GM12875 (cell line): ENCODE measurements at regions not wholly inside any gene's neighbourhood (a gene's known extent, or its start where the extent isn't known, plus 50 kb on each side); places are given as distances from the start of the nearest gene placed in this dataset.

Experiments
- H3K4me3 ChIP-seq: one replicate; pipeline ENCODE4 v1.5.1; 2011; ENCODE audit warnings: low read depth, low read length, control low read depth
- TF ChIP-seq, protein P1 (sequence below): IDR thresholded peaks from 2 replicates; pipeline ENCODE4 v1.5.1; 2011; ENCODE audit warnings: low read depth, mild to moderate bottlenecking, control low read depth, inconsistent platforms, low read length, moderate library complexity, borderline replicate concordance; ENCODE audit not compliant: insufficient read depth

DNA sequence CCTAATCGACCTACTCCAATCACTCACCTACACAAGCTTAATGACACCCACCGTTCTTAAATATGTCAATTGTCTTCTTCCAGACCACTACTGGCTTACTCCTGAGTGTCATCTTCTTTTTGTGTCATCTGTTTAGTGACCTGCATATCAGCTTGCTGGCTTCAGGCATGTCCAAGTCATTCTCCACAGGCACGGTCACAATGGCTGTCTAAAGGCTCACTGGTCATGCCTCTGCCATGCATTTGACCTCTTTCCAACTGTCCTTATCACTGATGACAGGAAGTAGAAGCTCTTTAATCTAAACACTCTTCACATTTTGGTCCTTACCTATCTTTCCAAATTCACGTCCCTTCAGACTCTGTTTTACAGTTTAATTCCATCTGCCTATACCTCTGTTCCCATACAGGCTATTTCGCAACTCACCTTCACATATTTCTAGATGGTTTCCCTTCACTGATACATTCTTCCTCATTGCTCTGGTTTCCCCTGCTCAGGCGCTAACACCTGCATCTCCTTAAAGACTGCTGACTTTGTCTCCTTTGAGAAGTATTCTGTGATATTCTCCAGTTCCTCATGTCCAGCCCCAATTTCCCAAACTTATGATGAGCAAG, 217.5 kb downstream of the TRIB2 start:
- TF ChIP-seq, protein P1, sequence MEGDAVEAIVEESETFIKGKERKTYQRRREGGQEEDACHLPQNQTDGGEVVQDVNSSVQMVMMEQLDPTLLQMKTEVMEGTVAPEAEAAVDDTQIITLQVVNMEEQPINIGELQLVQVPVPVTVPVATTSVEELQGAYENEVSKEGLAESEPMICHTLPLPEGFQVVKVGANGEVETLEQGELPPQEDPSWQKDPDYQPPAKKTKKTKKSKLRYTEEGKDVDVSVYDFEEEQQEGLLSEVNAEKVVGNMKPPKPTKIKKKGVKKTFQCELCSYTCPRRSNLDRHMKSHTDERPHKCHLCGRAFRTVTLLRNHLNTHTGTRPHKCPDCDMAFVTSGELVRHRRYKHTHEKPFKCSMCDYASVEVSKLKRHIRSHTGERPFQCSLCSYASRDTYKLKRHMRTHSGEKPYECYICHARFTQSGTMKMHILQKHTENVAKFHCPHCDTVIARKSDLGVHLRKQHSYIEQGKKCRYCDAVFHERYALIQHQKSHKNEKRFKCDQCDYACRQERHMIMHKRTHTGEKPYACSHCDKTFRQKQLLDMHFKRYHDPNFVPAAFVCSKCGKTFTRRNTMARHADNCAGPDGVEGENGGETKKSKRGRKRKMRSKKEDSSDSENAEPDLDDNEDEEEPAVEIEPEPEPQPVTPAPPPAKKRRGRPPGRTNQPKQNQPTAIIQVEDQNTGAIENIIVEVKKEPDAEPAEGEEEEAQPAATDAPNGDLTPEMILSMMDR = no peak
- no peak overlapping the region for H3K4me3 ChIP-seq

DNA sequence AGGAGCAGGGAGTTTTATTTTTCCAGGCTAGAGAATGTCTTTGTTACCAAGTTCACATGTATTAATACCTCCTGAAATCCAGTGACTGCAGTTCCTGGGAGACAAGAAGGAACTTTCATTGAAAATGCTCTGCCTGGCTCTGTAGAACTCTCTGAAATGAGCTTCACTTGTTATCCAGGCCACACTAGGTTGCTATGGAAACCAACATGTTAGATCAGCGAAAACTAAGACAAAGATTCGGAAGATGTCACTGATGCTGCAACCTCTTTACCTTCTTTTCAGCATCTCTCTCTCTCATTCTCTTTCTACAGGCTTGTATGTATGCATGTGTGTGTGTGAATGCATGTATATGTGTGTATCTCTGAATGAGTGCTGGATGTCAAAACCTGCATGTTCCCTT, 218.5 kb downstream of the TRIB2 start:
- H3K4me3 ChIP-seq = no peak overlapping the region
- TF ChIP-seq, protein P1 = no peak

DNA sequence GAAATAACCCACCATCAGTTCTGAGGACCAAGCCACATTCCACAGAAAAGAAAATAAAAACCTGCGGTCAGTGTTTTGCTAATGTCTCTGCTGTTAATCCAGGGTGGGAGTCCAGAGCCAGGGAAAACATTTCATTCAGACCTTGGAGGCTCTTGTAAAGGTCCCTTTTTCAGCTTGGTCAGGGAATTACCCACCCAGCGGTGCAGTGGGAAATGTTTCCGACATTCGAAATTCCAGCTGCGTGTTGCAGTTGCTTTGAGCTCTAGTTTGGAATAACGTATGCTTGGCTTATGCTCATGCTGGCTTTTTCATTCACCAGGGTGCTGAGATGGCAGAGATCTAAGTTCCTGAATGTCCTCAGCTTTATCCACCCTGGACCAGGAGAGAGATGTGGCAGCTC, 219.1 kb downstream of the TRIB2 start:
- H3K4me3 ChIP-seq = no peak overlapping the region
- TF ChIP-seq, protein P1 = no peak

DNA sequence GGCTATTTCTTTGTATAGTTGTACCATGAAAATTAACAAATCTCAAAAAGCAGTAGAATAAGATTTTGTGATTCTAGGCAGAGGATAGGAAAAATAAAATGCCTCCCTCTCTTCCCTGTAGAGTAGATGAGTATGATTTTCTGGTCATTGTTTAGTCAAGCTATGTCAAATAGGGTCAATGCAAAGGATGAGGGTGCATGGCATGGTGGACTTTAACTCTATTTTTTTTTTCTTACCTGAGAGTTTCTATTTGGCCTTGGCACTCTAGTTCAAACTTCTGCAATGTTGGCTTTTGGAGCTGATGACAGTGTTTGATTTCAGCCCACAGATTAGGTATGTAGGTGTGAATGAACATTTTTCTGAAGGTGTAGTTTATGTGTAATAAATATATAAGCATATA, 224.5 kb downstream of the TRIB2 start:
- no peak overlapping the region for H3K4me3 ChIP-seq
- TF ChIP-seq, protein P1 = no peak

DNA sequence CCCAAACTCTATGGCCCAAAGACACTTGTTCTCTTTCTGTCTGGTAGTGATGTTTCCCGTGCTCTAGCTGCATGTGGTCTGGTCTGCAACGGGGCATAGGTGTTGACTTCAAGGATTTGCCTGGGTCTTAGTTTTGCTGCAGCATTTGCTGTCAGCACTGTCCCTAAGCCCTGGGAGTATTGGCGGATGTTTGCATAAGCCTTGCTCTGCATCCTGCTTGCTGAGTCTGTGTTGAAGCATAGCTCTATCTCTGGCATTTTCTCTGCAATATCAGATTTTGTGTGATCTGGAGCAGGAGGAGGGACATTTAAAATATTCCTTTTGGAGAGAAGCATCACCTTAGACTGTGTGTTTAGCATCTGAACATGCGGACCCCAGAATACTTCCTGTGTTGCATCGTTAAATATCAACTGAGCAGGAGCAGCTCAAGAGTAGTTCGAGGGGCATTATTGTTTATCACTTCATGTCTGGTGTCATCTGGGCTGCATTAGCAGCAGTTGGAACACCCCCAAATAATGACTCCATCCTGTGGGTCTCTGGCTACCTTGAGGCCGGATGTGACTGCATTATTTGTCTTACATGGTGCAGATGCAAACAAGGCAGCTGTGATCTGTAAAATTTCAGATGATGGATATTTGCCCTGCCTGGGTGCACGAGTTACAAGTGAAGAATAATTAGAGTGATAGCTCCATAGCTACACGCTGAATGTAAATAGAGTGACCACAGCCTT, 231.7 kb downstream of the TRIB2 start:
- TF ChIP-seq, protein P1 = no peak
- H3K4me3 ChIP-seq = no peak overlapping the region

DNA sequence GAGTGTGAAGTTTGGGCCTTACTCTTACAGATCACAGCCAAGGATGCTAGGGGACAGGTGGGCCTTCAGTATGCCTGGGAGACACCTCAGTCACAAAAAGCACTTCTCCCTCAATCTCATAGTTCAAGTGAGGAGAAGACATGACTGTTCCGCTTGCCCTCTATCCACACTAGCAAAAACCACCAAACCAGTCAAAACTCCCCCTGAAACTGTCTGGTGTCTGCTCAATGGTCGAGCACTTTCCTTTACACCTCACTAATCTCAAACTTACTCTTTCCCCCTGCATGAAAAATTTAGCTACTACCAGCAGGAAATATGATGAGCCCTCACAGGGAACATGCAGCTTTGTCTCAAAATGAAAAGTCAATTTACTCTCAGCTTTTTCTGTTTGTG, 232.2 kb downstream of the TRIB2 start:
- H3K4me3 ChIP-seq = no peak overlapping the region
- TF ChIP-seq, protein P1 = no peak

DNA sequence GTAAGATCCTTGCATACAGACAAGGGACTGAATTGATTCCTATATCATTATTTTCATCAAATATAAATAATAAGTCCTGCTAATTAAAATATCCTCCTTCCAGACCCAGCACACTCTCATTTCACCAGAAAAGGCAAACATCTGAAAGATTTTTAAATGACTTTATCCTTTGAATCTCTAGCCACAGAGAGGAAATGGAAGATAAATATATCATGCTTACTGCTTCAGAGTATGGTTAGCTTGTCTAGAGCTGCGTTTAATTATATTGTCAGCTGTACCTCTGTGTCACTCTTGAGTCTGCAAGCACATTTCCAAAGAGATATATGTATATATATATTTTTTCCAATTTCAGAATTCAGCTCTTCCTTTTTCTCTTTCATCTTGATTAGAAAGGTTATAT, 232.7 kb downstream of the TRIB2 start:
- no peak overlapping the region for H3K4me3 ChIP-seq
- TF ChIP-seq, protein P1 = no peak
